Medulla oblongata (tissue), 1 donor: ENCODE measurements at regions not wholly inside any gene's neighbourhood (a gene's known extent, or its start where the extent isn't known, plus 50 kb on each side); places are given as distances from the start of the nearest gene placed in this dataset.
A peak's percentile ranks its signal among the peaks of the same experiment; 100 is the strongest.

Experiments
- DNase-seq: peaks from one replicate; pipeline ENCODE4 v3.0.0-alpha.2; 2015; ENCODE audit errors: extremely low spot score

DNA sequence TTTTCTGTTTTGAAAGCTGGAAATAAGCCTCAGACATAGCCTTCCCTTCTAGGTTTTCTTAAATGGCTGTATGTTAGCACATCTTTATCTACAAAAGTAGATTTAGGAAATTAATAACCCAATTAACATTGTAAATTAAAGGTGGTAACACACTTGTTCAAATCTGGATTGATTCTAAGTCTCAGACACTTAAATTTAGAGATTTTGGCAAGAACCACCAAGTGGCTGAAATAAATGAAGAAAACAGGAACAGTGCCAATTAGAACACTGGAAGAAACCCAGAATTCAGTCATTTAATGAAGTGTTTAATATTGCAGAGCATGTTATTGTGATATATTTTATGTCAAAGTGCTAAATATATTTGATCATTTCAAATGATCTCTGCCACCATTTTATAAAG lies 628.2 kb downstream of the USP25 start:
- peak; percentile 53 for DNase-seq

DNA sequence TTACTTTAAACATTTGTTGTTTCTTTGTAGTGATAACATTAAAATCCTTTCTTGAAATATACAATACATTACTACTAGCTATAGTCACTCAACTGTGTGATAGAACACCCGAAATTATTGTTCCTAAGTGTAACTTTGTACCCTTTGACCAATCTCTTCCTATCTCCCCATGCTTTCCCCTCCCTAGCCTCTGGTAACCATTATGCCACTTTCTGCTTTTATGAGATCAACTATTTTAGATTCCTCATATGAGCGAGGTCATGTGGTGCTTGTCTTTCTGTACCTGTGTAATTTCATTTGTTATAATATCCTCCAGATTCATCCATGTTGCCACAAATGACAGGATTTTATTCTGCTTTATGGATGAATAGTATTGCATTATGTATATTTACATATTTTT lies 629.0 kb downstream of the USP25 start:
- DNase-seq = no peak

DNA sequence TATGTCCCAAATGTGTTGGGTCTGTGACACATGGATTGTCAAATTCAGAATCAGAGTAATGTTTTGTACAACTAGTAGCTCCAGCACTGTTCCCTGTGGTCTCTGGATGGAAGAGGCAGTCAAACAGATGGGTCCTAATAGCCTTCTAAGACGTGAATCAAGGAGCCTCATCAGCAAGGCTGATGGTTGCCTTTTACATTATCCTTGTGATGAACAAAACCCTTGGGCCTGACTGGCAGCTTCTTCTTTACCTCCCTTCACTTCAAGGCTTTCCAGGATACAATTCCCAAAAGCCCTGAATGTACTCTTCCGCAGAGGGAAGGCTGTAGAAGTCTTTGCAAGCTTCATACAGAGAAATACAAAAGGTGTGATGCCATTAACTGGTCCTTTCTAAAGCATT lies 633.3 kb downstream of the USP25 start:
- no peak for DNase-seq

DNA sequence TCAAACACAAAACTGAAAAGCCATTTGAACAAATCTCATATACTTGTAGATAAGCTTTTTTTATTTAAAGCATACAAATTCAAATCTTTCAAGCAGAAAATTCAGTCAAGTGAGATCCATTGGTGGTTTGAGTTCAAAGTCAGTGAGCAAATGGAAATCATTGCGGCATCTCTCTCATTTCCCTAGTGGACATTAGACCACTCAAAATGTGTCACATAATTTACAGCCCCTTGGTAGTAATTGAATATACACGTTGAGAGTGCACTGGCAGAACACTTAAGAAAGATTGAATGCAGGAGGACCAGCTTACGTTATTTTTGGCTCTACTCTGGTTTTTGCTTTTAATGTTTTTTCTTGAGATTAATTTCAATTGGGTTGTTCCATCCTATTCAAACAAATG lies 633.7 kb downstream of the USP25 start:
- no peak for DNase-seq

DNA sequence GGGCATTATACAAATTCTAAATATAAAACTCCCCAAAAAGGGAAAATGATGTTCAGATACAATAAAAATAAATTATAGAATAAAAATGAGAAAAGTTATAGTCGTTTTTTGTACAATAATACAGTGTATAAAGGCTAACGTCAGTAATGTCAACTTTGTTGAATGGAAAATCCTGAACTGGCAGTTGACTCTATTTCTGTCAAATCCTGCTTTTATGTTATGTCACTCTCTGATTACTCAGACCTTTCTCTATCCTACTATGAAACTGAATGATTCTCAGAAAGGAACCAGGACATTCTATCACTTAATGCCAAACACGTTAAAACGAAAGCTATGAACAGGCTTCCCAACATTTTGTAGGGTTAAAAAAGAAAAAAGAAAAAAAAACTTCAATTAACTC lies 636.4 kb downstream of the USP25 start:
- no peak for DNase-seq

DNA sequence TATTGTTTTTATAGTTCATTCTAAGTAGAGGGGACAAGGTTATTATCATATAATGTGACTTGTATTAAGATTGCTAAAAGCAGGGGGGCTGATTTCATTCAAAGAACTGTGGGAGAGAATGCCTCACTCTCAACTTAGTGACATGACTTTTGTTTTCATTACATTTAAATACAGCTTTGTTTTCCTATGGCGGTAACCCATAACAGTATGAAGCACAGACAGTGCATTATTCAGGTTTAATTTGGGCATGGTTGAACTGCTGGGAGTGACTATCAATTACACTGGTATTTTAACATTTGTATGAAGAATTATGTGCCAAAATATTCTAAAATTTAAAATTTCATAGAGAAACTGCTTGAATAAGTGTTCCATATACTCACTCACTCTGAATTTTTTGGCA lies 637.3 kb downstream of the USP25 start:
- DNase-seq = no peak

DNA sequence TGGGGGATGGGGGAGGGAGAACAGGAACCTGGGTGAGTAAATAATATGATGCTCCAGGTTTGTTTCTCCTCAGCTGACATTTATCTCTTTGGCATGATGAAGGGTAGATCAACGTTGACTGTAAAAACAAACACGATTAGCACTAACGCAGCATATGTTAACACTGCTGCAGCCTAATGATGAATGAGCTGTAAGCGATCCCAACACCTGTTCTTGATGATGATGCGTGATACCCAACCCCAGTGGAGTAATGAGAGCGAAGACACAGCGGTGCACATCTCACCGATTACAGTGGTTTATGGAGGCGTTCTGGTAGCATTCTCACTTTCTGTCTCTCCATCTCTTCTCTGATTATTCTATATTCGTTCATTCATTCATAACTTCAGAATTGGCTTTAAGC lies 640.4 kb downstream of the USP25 start:
- no peak for DNase-seq

DNA sequence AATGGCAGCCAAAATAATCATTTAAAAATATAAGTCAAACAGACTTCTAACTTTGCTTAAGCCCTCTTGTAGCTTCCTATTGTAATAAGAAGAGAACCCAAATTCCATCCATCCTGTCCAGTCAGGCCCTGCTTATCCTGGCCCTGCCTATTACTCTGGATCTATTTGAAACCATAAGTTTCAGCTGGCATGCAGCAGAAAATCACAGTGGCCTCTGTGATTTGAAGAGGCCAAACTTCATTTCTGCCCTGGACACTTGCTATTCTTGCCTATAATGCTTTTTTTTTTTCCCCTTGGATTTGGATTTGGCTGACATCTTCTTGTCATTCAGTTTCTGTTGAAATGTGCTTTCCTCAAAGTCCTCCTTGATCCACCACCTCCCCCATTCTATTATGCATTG lies 642.8 kb downstream of the USP25 start:
- no peak for DNase-seq

DNA sequence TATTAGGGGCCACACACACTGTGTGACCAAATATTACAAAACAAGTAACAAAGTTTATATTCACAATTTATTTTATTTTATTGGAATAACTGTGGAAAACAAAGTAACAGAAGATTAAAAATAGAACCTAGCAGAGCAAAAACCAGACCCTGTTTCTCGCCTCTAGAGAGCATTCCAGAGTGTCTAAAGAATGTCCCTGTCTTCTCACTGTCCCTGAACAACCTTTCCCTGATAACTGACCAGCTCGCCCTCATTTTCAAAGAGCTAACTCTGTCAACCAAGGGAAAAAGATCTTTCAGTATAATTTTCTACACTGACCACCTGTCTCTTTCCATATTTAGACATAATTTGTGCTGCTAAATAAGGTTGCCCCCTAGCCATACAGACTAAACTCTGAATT lies 646.9 kb downstream of the USP25 start:
- DNase-seq = no peak

DNA sequence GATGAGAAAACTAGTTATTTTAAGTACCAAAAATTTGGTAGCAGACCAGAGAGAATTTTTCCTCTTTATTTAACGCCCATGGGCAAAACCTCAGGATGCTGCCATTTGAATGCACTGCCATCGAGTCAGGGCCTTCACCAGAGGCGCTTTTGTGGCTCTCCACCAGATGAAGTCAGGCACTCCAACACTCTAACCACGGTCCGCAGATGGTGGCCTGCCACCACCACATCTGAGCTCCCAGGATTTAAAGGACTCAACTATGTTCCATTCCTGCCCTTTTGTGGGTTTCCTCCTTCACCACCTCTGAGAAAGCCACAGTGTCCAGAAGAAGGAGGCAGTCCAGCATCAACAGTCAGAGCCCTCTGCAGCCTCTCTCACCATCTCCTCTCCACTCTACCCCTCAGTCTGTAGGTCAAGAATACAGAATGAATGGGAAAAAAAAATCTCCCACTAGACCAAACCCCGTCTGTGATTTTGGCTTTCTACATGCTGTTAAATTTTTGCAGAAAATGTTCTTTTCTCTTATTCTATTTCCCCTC lies 647.4 kb downstream of the USP25 start:
- no peak for DNase-seq

DNA sequence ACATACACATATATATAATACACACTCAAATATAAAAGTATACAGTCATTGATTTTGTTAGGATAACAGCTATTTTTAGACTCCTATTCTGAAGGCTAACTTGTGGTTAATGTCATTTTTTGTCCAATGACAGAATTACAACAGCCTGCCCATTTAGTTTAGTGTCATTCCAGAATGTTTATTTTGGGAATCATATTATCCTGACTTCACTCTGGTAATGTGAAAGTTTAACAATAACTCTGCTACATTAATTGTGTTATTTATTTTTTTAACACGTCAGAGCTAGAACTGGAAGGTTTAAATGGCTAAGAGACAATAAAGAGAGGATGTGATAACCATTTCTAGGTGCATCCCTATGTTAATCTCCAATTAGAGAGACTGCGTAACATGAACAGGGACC lies 648.1 kb downstream of the USP25 start:
- no peak for DNase-seq

DNA sequence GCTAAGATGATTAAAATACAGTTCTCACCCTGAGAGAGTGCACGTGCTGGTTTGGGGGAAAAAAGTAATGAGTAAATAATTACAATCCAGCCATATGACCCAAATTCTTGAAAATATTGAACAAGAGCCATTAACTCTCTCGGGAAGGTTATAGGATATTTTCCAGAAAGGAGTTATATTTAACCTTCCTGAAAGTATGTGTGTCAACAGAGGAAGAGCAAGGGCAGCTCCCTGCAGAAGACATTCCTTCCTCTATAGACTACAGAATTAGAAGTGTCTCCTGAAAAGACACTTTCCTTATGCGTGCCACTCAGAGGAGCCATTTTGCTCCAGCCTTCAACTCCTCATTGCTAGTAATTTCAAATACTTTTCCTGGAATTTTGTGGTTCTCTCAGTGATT lies 648.7 kb downstream of the USP25 start:
- no peak for DNase-seq

DNA sequence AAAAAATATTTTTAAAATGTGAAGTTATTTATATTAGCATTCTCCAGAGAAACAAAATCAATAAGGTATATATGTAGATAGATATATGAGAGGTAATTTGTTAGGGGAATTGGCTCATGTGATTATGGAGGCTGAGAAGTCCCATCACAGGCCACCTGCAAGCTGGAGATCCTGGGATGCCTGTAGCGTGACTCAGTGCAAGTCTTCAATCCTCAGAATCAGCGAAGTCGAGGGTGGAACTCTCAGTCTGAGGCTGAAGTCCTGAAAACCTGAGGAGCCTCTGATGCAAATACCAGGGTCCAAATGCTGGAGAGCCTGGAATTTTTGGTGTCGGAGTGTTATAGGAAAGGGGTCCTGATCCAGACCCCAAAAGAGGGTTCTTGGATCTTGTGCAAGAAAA lies 658.5 kb downstream of the USP25 start:
- no peak for DNase-seq

DNA sequence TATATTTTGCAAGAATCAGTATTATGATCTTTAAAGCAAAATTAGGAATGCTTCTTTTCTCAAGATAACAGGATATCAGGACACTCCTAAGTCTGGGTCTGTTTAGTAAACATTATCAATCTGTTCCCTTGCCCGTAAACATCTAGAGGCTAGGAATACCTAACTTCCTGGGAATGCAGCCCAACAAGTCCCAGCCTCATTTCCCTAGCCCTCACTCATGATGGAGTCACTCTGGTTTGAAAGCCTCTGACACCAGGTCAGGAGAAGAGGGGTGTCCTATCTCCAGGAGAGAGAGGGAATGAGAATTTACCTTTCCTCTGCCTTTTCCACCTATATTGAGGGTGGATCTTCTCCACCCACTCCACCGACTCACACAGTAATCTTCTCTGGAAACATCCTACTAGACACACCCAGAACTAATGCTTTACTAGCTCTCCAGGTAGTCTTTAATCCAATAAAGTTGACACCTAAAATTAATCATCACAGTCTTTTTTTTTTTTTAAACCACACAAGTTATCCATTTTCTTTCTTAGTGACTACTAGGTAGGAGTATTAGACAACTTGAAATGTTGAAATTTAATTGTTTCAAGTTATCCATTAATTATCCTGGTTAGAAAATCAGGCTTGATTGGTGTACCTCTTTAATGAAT lies 659.3 kb downstream of the USP25 start:
- no peak for DNase-seq

DNA sequence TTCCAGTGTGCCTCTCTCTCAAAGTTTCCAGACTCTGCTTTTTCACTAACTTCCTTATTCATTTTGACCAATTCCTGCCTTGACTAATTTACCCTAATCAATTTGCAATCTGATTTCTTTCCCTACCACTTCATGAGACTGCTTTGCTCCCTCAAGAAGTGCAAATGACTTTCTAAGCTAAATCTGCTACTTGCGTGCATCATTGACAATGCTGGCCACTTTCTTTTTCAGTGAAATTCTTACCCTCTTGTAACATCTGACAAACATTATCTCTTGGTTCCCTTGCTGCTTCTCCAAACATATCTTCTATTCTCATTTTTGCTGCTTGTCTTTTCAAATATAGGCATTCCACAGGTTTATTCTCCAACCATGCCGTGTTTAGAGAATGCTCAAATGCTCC lies 659.9 kb downstream of the USP25 start:
- DNase-seq = no peak

DNA sequence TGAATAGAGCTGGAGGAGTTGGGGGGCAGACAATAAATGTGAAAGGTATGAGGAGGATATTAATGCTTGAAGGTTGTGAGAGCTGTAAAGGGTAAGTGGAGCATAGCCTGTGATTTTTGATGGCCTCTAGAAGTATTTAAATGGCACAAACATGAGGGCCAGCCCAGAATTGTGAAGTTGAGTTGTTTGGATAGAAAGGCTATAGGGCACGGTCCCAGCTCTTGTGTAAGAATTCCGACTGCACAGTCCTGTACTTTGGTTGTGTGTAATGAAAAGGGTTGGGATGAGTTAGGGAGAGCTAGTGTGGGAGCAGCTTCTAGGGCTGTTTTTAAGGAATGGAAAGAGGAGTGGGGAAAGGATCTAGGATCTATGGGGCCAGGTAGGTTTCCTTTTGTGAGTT lies 665.5 kb downstream of the USP25 start:
- no peak for DNase-seq

DNA sequence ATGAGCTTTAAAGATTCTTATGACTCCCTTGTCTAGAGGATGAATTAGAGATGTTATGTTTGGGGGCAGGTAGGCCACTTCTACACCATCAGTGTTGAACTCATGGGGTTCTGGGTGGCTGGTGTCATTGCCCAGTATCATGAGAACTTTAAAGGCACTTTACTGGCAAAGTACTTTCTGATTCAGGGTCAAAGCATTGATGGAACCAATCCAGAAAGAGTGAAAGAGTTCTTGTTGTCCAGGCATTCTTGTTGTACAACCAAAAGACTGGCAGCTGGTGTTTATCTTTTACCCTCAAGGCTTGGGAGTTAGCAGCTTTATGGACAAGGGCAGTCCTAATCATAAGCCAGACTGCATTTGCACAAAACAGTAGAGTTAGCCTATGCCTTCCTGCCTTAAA lies 673.0 kb downstream of the USP25 start:
- no peak for DNase-seq

DNA sequence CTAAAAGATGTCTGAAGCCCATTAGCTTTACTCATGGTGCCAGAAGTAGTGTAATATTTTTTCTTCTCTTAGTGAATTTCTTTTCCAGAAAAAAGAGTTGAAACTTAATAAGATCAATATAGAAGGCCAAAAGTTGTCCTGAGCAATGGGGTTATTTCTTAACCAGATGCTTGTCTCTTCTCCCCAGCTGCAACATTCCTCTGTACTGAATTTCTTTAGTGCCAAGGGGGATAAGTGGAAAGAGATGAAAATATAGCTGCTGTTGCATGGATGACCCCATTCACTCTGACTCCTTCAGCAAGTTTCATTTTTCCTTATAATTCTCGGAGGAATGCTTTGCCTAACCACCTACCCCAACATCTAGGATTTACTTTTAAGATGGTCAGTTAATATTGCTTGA lies 675.0 kb downstream of the USP25 start:
- no peak for DNase-seq

DNA sequence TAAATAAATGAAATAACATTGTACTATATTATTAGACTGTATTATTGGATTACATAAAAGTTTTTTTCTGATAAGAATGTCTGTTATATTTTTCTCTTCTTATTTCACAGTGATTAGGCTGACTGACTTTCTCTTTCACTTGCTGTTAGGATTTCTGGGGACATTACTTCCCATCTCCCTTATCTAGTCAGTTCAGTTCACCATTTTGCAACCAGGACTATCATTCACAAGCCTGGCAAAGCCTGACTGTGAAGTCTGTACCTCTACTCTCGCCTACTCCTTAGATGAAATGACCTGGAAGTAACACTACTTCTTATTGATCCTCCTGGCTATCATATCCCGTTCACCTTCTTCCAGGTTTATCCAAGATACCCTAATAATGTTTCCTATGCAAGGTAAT lies 676.6 kb downstream of the USP25 start:
- DNase-seq = no peak

DNA sequence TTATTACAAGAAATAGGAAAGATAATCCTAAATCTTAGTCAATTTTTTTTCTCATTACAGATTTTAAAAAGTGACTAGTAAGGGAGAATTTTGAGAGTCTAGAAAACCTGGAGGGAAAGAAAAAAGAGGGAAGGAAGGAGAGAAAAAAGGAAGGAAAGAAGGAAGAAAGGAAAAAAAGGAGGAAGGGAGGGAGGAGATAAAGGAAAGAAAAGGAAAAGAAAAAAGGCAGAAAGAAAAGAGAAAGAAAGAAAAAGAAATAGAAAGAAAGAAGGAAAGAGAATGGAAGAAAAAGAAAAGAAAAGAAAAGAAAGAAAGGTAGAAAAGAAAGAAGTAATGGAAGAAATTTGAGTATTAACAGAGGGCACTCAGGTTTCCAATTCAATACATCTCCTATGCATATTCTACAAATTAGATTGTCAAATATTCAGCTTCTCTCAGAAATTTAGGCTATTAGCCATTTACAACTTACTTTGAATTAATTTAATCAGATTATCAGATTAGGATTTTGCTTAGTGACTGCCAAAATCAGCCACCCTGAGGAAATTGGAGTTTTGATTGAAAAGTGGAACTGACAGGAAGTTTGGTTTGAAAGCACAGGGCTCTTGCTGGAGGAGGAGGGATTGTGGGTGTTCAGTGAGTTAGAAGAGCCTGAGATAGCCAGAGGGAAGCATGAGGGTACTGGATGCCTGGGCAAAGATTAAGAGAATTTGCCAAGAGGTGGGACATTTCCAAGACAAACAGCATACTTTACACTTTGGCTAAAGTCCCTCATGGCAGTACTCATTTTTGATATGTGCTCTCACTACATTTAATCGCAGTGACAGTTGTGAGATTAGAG lies 677.8 kb downstream of the USP25 start:
- no peak for DNase-seq

DNA sequence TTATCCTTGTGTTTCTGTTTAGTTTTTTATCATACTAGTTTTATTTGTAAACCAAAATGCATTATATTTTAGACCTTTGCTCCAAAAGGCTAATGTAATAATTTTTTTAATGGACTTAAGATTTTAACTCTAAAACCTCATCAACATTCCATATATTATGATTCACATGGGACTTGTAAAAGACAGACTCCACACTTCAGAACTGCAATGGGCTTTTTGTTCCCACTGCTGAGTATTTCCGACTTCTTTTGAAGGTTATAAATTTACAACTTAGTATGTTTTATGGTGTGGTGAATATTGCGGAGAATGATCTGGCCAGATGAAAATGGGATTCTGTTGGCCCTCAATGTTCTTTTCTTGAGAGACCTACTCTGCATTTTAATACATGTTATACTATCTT lies 678.5 kb downstream of the USP25 start:
- no peak for DNase-seq

DNA sequence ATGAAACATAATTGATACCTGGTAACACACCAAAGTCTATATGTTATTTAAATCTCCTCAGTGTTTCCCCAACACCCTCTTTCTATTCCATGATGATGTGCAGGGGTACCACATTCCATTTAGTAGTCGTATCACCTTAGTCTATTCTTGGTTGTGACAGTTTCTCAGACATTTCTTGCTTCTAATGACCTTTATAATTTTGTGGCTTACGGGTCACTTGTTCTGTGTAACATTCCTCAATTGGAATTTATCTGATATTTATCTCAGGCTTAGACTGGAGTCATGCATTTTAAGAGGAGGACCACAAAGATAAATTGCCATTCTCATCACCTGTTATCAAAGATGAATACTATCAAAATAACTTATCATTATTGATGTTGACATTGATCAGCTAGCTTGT lies 679.6 kb downstream of the USP25 start:
- no peak for DNase-seq

DNA sequence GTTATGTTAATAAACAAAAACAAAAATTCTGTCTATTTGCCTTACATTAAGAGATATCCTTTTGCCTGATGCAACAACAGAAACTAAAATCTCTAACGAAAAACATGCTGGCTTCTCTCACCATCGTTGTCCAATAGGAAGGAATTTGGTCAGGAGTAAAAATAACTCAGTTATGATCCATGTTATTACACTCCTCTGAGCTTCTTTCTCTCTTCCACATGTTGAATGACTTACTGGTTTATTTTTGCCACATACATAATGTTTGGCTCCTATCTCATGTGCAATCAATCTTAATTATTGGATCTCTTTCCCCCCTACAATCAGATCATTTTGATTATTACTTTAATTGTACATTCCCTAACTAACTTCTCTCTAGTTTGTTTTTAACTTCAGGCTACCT lies 688.4 kb downstream of the USP25 start:
- DNase-seq = no peak
